ENCODE measurements at regions not wholly inside any gene's neighbourhood (a gene's known extent, or its start where the extent isn't known, plus 50 kb on each side); places are given as distances from the start of the nearest gene placed in this dataset.
"Not testable (repeated sequence)": the region's sequence is repeated elsewhere in the genome, so short reads cannot be mapped to it uniquely, and the experiment has no call there.

DNA sequence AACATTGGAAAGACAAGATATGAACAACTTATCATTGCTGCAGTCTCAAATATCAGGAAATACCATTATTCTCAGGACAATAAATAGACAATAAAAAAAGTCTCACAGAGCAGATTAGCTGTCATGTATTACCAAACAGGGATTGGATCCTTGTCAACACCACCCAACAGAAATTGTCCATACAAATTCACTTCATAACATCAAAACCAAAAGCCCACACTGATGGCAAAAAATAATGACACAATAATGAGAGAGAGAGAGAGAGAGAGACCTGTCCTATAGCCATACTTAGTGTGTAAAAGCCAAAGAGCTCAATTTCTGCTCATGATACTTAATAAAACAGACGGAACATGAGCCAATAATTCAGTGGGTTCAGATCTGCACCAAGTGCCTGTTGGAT, 96.5 kb downstream of the PPIAL4G start:
- in situ Hi-C loops (cut with MboI; ENCODE audit: low sequenced_read_pairs in 4 of 4) = no loop called here

GRCh38 chr1:148386031-148386398, 97.1 kb downstream of the PPIAL4G start:
- DNase-seq; in situ Hi-C loops (cut with MboI; ENCODE audit: low sequenced_read_pairs in 4 of 4); H3K36me3 ChIP-seq; ATAC-seq; intact Hi-C loops (cut with DNase I; ENCODE audit: low total_unique reads); H3K4me1 ChIP-seq; H3K9me3 ChIP-seq; H3K4me3 ChIP-seq; H3K27ac ChIP-seq; H3K27me3 ChIP-seq: not testable (repeated sequence)

More for the DNA sequence above, 96.5 kb downstream of the PPIAL4G start:
- Histone ChIP-seq H3K27ac (no peak overlapping the region), H3K4me3 (no peak overlapping the region), H3K4me1 (peaks cover 0 to 3% of the 10 kb centered on the region in 2 donors), H3K36me3 (no peaks in the 10 kb centered on the region), H3K27me3 (no peaks in the 10 kb centered on the region), H3K9me3 (no peaks in the 10 kb centered on the region)
- intact Hi-C loops (cut with DNase I; ENCODE audit: low total_unique reads) = no loop called here
- ATAC-seq (no peak), DNase-seq (no peak)
- no peak for TF ChIP-seq POLR2A (IDR thresholded peaks at IDR 0.05)
- TF ChIP-seq, protein P1, sequence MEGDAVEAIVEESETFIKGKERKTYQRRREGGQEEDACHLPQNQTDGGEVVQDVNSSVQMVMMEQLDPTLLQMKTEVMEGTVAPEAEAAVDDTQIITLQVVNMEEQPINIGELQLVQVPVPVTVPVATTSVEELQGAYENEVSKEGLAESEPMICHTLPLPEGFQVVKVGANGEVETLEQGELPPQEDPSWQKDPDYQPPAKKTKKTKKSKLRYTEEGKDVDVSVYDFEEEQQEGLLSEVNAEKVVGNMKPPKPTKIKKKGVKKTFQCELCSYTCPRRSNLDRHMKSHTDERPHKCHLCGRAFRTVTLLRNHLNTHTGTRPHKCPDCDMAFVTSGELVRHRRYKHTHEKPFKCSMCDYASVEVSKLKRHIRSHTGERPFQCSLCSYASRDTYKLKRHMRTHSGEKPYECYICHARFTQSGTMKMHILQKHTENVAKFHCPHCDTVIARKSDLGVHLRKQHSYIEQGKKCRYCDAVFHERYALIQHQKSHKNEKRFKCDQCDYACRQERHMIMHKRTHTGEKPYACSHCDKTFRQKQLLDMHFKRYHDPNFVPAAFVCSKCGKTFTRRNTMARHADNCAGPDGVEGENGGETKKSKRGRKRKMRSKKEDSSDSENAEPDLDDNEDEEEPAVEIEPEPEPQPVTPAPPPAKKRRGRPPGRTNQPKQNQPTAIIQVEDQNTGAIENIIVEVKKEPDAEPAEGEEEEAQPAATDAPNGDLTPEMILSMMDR (IDR thresholded peaks at IDR 0.05 in 4 of 5, conservative IDR thresholded peaks at IDR 0.05 in 1 of 5) = no peak

DNA sequence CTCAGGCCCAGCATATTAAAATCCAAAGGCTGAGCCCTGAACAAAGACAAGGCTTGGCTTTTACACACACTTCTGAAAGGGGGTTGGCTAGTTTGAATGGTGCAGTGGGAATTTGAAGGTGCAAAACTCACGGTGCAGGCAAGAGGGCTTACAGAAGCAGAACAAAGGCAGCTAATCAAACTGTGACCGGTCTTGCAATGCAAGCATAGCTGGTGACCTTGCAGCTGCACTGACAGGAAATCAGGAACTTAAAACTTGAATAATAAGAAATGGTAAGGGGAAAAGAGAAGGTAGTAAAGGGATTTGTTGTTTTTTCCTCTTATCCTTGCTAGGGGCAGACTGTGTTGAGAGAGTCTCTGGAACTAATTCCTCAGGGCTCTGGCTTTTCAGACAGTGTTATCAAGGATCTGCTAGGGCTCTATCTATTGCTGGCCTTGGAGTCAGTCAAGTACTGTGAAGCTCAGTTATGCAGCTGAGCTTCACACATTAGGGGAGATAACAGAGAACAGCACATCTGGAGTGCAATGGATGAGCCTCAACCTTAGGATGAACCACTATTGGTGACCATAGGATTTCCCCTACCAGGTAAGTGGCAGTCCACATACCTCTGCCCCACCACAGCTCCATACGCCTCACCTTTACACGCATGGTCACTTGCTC, 97.6 kb downstream of the PPIAL4G start:
- Histone ChIP-seq H3K36me3 (no peaks in the 10 kb centered on the region), H3K9me3 (no peaks in the 10 kb centered on the region), H3K4me1 (peaks cover 0 to 3% of the 10 kb centered on the region in 2 donors), H3K27me3 (no peaks in the 10 kb centered on the region), H3K4me3 (no peak overlapping the region), H3K27ac (no peak overlapping the region)
- intact Hi-C loops (cut with DNase I; ENCODE audit: low total_unique reads) = no loop called here
- DNase-seq (no peak), ATAC-seq (no peak)
- no peak for TF ChIP-seq POLR2A (IDR thresholded peaks at IDR 0.05)
- TF ChIP-seq, protein P1 (IDR thresholded peaks at IDR 0.05 in 4 of 5, conservative IDR thresholded peaks at IDR 0.05 in 1 of 5) = no peak
- in situ Hi-C loops (cut with MboI; ENCODE audit: low sequenced_read_pairs in 4 of 4) = no loop called here

GRCh38 chr1:148383966-148384365, 99.1 kb downstream of the PPIAL4G start:
- peaks cover 0 to 5% (median 0%) of the 10 kb centered on the region in 3 donors for H3K27me3 ChIP-seq
- in situ Hi-C loops (cut with MboI; ENCODE audit: low sequenced_read_pairs in 4 of 4) (no loop called here), intact Hi-C loops (cut with DNase I; ENCODE audit: low total_unique reads) (no loop called here)
- H3K36me3 ChIP-seq = no peaks in the 10 kb centered on the region
- no peak overlapping the region for H3K27ac ChIP-seq
- no peak for TF ChIP-seq POLR2A (IDR thresholded peaks at IDR 0.05)
- TF ChIP-seq, protein P1 (IDR thresholded peaks at IDR 0.05 in 4 of 5, conservative IDR thresholded peaks at IDR 0.05 in 1 of 5) = no peak
- ATAC-seq (no peak), DNase-seq (no peak)
- peaks cover 0 to 3% of the 10 kb centered on the region in 2 donors for H3K4me1 ChIP-seq
- no peaks in the 10 kb centered on the region for H3K9me3 ChIP-seq
- H3K4me3 ChIP-seq = no peak overlapping the region

DNA sequence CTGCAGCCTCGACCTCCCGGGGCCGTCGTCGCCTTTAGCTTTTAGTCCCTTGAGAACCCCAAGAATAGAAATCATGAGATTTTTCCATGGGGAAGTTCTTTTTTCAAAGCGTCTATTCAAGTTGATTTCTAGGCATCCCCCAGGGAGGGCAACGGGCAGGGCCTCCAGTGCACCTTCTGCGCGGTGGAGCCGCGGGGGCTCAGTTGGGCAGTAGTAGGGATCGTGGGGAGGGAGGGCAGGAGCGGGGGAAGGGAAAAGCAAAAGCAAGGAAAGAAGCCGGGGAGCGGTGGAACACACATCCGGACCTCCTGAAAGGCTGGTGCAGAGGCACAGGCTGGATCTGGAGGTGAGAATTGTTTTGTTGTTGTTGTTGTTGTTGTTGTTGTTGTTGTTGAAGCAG, 103.4 kb downstream of the PPIAL4G start:
- intact Hi-C loops (cut with DNase I; ENCODE audit: low total_unique reads) (no loop called here), in situ Hi-C loops (cut with MboI; ENCODE audit: low sequenced_read_pairs in 4 of 4) (no loop called here)
- Histone ChIP-seq H3K4me1 (no peaks in the 10 kb centered on the region), H3K27me3 (peaks cover 0 to 5% (median 0%) of the 10 kb centered on the region in 3 donors), H3K27ac (no peak overlapping the region), H3K36me3 (no peaks in the 10 kb centered on the region), H3K4me3 (no peak overlapping the region), H3K9me3 (no peaks in the 10 kb centered on the region)
- ATAC-seq (no peak), DNase-seq (no peak)
- TF ChIP-seq, protein P1 (IDR thresholded peaks at IDR 0.05 in 4 of 5, conservative IDR thresholded peaks at IDR 0.05 in 1 of 5) = no peak
- no peak for TF ChIP-seq POLR2A (IDR thresholded peaks at IDR 0.05)
